Smooth muscle cell (in vitro differentiated cells): ENCODE measurements at regions not wholly inside any gene's neighbourhood (a gene's known extent, or its start where the extent isn't known, plus 50 kb on each side); places are given as distances from the start of the nearest gene placed in this dataset.

ENCODE experiments used
- DNase-seq: peaks from one replicate; lab custom pipeline; 2025; ENCODE audit not compliant: unreplicated experiment; lab: John Stamatoyannopoulos, UW
- H2AFZ ChIP-seq: fragments of 200-600 bp; sonication (generic); 2 replicates; pipeline ENCODE4 v1.6.0; 2016; ENCODE audit warnings: antibody characterized with exemption, low read depth, mild to moderate bottlenecking
- H3F3A ChIP-seq: fragments of 200-600 bp; sonication (generic); 2 replicates; pipeline ENCODE4 v1.6.0; 2017; ENCODE audit warnings: antibody characterized with exemption, low read depth
- H3K27ac ChIP-seq: fragments of 200-600 bp; sonication (generic); 2 replicates; pipeline ENCODE4 v1.5.1; 2016; ENCODE audit warnings: low read depth, mild to moderate bottlenecking
- H3K27me3 ChIP-seq: fragments of 200-600 bp; sonication (generic); 2 replicates; pipeline ENCODE4 v1.6.1; 2016; ENCODE audit warnings: low read depth, mild to moderate bottlenecking
- H3K36me3 ChIP-seq: fragments of 200-600 bp; sonication (generic); 2 replicates; pipeline ENCODE4 v1.5.1; 2016; ENCODE audit warnings: low read depth
- H3K4me1 ChIP-seq: fragments of 200-600 bp; sonication (generic); 2 replicates; pipeline ENCODE4 v1.5.1; 2016; ENCODE audit warnings: low read depth
- H3K4me2 ChIP-seq: fragments of 200-600 bp; sonication (generic); 2 replicates; pipeline ENCODE4 v1.6.0; 2016; ENCODE audit warnings: mild to moderate bottlenecking
- H3K4me3 ChIP-seq: fragments of 200-600 bp; sonication (generic); 2 replicates; pipeline ENCODE4 v1.5.1; 2016; ENCODE audit warnings: mild to moderate bottlenecking
- H3K79me2 ChIP-seq: fragments of 200-600 bp; sonication (generic); 2 replicates; pipeline ENCODE4 v1.6.0; 2016; ENCODE audit warnings: low read depth, mild to moderate bottlenecking
- H3K9ac ChIP-seq: fragments of 200-600 bp; sonication (generic); 2 replicates; pipeline ENCODE4 v1.6.0; 2016; ENCODE audit warnings: low read depth
- H3K9me3 ChIP-seq: fragments of 200-600 bp; sonication (generic); replicated peaks from 2 replicates; pipeline ENCODE4 v1.5.1; 2016; ENCODE audit warnings: low read depth
- H4K20me1 ChIP-seq: fragments of 200-600 bp; sonication (generic); 2 replicates; pipeline ENCODE4 v1.6.0; 2016; ENCODE audit warnings: low read depth
- CTCF ChIP-seq: fragments of 200-600 bp; sonication (generic); IDR thresholded peaks from 2 replicates; pipeline ENCODE4 v1.5.1; 2017; ENCODE audit warnings: borderline replicate concordance, mild to moderate bottlenecking, antibody characterized with exemption; ENCODE audit not compliant: insufficient read depth, poor library complexity, severe bottlenecking
- WGBS: methylation state at CpG from one replicate; pipeline ENCODE4 v1.1.7; 2016; ENCODE audit warnings: low lambda C conversion rate; 5-methylcytosine and 5-hydroxymethylcytosine counted together

GRCh38 chr1:11391327-11391726 is 87.6 kb upstream of the DISP3 start:
- Histone ChIP-seq H3K4me3 (no peak overlapping the region), H3K9me3 (no peaks in the 10 kb centered on the region), H3K36me3 (no peaks in the 10 kb centered on the region), H2AFZ (no peak overlapping the region), H4K20me1 (no peaks in the 10 kb centered on the region), H3K4me2 (no peak overlapping the region), H3F3A (no peaks in the 10 kb centered on the region), H3K27me3 (peaks cover 23% of the 10 kb centered on the region), H3K27ac (no peak overlapping the region), H3K9ac (no peak overlapping the region), H3K79me2 (no peaks in the 10 kb centered on the region), H3K4me1 (no peaks in the 10 kb centered on the region)
- WGBS: 85% methylated on average over 7 of the region's 7 CpGs
- no peak for TF ChIP-seq CTCF
- DNase-seq: no peak

GRCh38 chr1:11391886-11392285 is 87.1 kb upstream of the DISP3 start:
- no peak for TF ChIP-seq CTCF
- Histone ChIP-seq H3K79me2 (no peaks in the 10 kb centered on the region), H4K20me1 (no peaks in the 10 kb centered on the region), H3K9ac (no peak overlapping the region), H3K4me3 (no peak overlapping the region), H3K4me2 (no peak overlapping the region), H3K9me3 (no peaks in the 10 kb centered on the region), H3F3A (no peaks in the 10 kb centered on the region), H3K27me3 (peaks cover 23% of the 10 kb centered on the region), H3K27ac (no peak overlapping the region), H2AFZ (no peak overlapping the region), H3K36me3 (no peaks in the 10 kb centered on the region), H3K4me1 (no peaks in the 10 kb centered on the region)
- WGBS: 96% methylated on average over 5 of the region's 8 CpGs
- no peak for DNase-seq

- Histone ChIP-seq H3K4me1 (no peaks in the 10 kb centered on the region), H4K20me1 (no peaks in the 10 kb centered on the region), H3K79me2 (no peaks in the 10 kb centered on the region), H3K9ac (no peak overlapping the region), H3K9me3 (no peaks in the 10 kb centered on the region), H3K4me3 (no peak overlapping the region), H3F3A (no peaks in the 10 kb centered on the region), H3K36me3 (no peaks in the 10 kb centered on the region), H3K27ac (no peak overlapping the region), H3K27me3 (peaks cover 13% of the 10 kb centered on the region), H2AFZ (no peak overlapping the region), H3K4me2 (no peak overlapping the region)
- no peak for TF ChIP-seq CTCF
- no peak for DNase-seq
- WGBS: 81% methylated on average over 10 of the region's 10 CpGs
These were observed 84.2 kb upstream of the DISP3 start for GRCh38 chr1:11394592-11395245.

- Histone ChIP-seq H2AFZ (no peak overlapping the region), H3K4me3 (no peak overlapping the region), H3F3A (no peaks in the 10 kb centered on the region), H3K4me1 (no peaks in the 10 kb centered on the region), H3K27ac (no peak overlapping the region), H3K4me2 (no peak overlapping the region), H3K9me3 (no peaks in the 10 kb centered on the region), H4K20me1 (no peaks in the 10 kb centered on the region), H3K36me3 (no peaks in the 10 kb centered on the region), H3K9ac (no peak overlapping the region), H3K27me3 (peaks cover 10% of the 10 kb centered on the region), H3K79me2 (no peaks in the 10 kb centered on the region)
- DNase-seq: no peak
- 82% methylated on average over 9 of the region's 9 CpGs for WGBS
- no peak for TF ChIP-seq CTCF
These were observed 83.3 kb upstream of the DISP3 start for GRCh38 chr1:11395616-11396015.
